ENCODE measurements at regions not wholly inside any gene's neighbourhood (a gene's known extent, or its start where the extent isn't known, plus 50 kb on each side); places are given as distances from the start of the nearest gene placed in this dataset.
"Not testable (repeated sequence)": the region's sequence is repeated elsewhere in the genome, so short reads cannot be mapped to it uniquely, and the experiment has no call there.

- DNase-seq (ENCODE audit: low read depth in 2 of 3, low spot score in 1 of 3), result no peak
These were observed 1413.6 kb upstream of the ACO1 start for GRCh38 chr9:30970812-30971211.

- no peak for DNase-seq (ENCODE audit: low read depth in 2 of 3, low spot score in 1 of 3)
These were observed 1411.8 kb upstream of the ACO1 start for GRCh38 chr9:30972654-30973053.

- DNase-seq (ENCODE audit: low read depth in 2 of 3, low spot score in 1 of 3), result no peak
These were observed 1406.5 kb upstream of the ACO1 start for GRCh38 chr9:30977965-30978364.

- DNase-seq (ENCODE audit: low read depth in 2 of 3, low spot score in 1 of 3), result no peak
These were observed 1402.1 kb upstream of the ACO1 start for GRCh38 chr9:30982301-30982700.

- DNase-seq (ENCODE audit: low read depth in 2 of 3, low spot score in 1 of 3), result no peak
These were observed 1388.3 kb upstream of the ACO1 start for GRCh38 chr9:30995956-30996738.

GRCh38 chr9:30996761-30997160 is 1387.7 kb upstream of the ACO1 start:
- DNase-seq (ENCODE audit: low read depth in 2 of 3, low spot score in 1 of 3), result no peak

GRCh38 chr9:30997291-30997690 is 1387.2 kb upstream of the ACO1 start:
- no peak for DNase-seq (ENCODE audit: low read depth in 2 of 3, low spot score in 1 of 3)

- DNase-seq (ENCODE audit: low read depth in 2 of 3, low spot score in 1 of 3), result no peak
These were observed 1379.3 kb upstream of the ACO1 start for GRCh38 chr9:31005086-31005665.

GRCh38 chr9:31013371-31013770 is 1371.1 kb upstream of the ACO1 start:
- DNase-seq (ENCODE audit: low read depth in 2 of 3, low spot score in 1 of 3), result no peak

GRCh38 chr9:31023847-31024246 is 1360.6 kb upstream of the ACO1 start:
- DNase-seq (ENCODE audit: low read depth in 2 of 3, low spot score in 1 of 3), result no peak

- DNase-seq (ENCODE audit: low read depth in 2 of 3, low spot score in 1 of 3), result no peak
These were observed 1356.8 kb upstream of the ACO1 start for GRCh38 chr9:31027678-31028077.

GRCh38 chr9:31028137-31028536 is 1356.3 kb upstream of the ACO1 start:
- DNase-seq (ENCODE audit: low read depth in 2 of 3, low spot score in 1 of 3), result no peak

- no peak for DNase-seq (ENCODE audit: low read depth in 2 of 3, low spot score in 1 of 3)
These were observed 1353.7 kb upstream of the ACO1 start for GRCh38 chr9:31030741-31031202.

- no peak for DNase-seq (ENCODE audit: low read depth in 2 of 3, low spot score in 1 of 3)
These were observed 1352.2 kb upstream of the ACO1 start for GRCh38 chr9:31032206-31032605.

GRCh38 chr9:31034311-31034710 is 1350.1 kb upstream of the ACO1 start:
- DNase-seq (ENCODE audit: low read depth in 2 of 3, low spot score in 1 of 3), result no peak

GRCh38 chr9:31040564-31040963 is 1343.9 kb upstream of the ACO1 start:
- DNase-seq (ENCODE audit: low read depth in 2 of 3, low spot score in 1 of 3), result no peak

- no peak for DNase-seq (ENCODE audit: low read depth in 2 of 3, low spot score in 1 of 3)
These were observed 1338.6 kb upstream of the ACO1 start for GRCh38 chr9:31045810-31046209.

GRCh38 chr9:31061592-31061991 is 1322.9 kb upstream of the ACO1 start:
- not testable (repeated sequence) for DNase-seq (ENCODE audit: low read depth in 2 of 3, low spot score in 1 of 3)

GRCh38 chr9:31065691-31066090 is 1318.8 kb upstream of the ACO1 start:
- DNase-seq (ENCODE audit: low read depth in 2 of 3, low spot score in 1 of 3), result no peak

GRCh38 chr9:31067418-31067817 is 1317.0 kb upstream of the ACO1 start:
- DNase-seq (ENCODE audit: low read depth in 2 of 3, low spot score in 1 of 3), result no peak

- DNase-seq (ENCODE audit: low read depth in 2 of 3, low spot score in 1 of 3), result no peak
These were observed 1312.7 kb upstream of the ACO1 start for GRCh38 chr9:31071606-31072286.

- no peak for DNase-seq (ENCODE audit: low read depth in 2 of 3, low spot score in 1 of 3)
These were observed 1306.3 kb upstream of the ACO1 start for GRCh38 chr9:31078175-31078574.
